DOHH2 (cell line): ENCODE measurements at regions not wholly inside any gene's neighbourhood (a gene's known extent, or its start where the extent isn't known, plus 50 kb on each side); places are given as distances from the start of the nearest gene placed in this dataset.

Source experiments
- EZH2phosphoT487 ChIP-seq: fragments of 200-600 bp; sonication (generic); IDR thresholded peaks from 2 replicates; pipeline ENCODE4 v1.6.1; 2017; ENCODE audit warnings: borderline replicate concordance, mild to moderate bottlenecking, antibody characterized with exemption, low read length, moderate library complexity, mixed read lengths
- TF ChIP-seq, protein P1 (sequence below): fragments of 200-600 bp; sonication (generic); IDR thresholded peaks from one replicate; pipeline ENCODE4 v1.5.1; 2014; ENCODE audit warnings: antibody characterized with exemption, mild to moderate bottlenecking, low read depth, low read length; ENCODE audit not compliant: poor library complexity, severe bottlenecking

- TF ChIP-seq, protein P1, sequence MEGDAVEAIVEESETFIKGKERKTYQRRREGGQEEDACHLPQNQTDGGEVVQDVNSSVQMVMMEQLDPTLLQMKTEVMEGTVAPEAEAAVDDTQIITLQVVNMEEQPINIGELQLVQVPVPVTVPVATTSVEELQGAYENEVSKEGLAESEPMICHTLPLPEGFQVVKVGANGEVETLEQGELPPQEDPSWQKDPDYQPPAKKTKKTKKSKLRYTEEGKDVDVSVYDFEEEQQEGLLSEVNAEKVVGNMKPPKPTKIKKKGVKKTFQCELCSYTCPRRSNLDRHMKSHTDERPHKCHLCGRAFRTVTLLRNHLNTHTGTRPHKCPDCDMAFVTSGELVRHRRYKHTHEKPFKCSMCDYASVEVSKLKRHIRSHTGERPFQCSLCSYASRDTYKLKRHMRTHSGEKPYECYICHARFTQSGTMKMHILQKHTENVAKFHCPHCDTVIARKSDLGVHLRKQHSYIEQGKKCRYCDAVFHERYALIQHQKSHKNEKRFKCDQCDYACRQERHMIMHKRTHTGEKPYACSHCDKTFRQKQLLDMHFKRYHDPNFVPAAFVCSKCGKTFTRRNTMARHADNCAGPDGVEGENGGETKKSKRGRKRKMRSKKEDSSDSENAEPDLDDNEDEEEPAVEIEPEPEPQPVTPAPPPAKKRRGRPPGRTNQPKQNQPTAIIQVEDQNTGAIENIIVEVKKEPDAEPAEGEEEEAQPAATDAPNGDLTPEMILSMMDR, result no peak
- no peak for TF ChIP-seq EZH2phosphoT487
Measured at GRCh38 chr5:98474782-98475181, 298.7 kb upstream of the RGMB start.
